Smooth muscle cell (in vitro differentiated cells): ENCODE measurements at regions not wholly inside any gene's neighbourhood (a gene's known extent, or its start where the extent isn't known, plus 50 kb on each side); places are given as distances from the start of the nearest gene placed in this dataset.
"Not testable (repeated sequence)": the region's sequence is repeated elsewhere in the genome, so short reads cannot be mapped to it uniquely, and the experiment has no call there.

ENCODE experiments used
- DNase-seq: peaks from one replicate; lab custom pipeline; 2025; ENCODE audit not compliant: unreplicated experiment; lab: John Stamatoyannopoulos, UW
- H2AFZ ChIP-seq: fragments of 200-600 bp; sonication (generic); 2 replicates; pipeline ENCODE4 v1.6.0; 2016; ENCODE audit warnings: antibody characterized with exemption, low read depth, mild to moderate bottlenecking
- H3F3A ChIP-seq: fragments of 200-600 bp; sonication (generic); 2 replicates; pipeline ENCODE4 v1.6.0; 2017; ENCODE audit warnings: antibody characterized with exemption, low read depth
- H3K27ac ChIP-seq: fragments of 200-600 bp; sonication (generic); 2 replicates; pipeline ENCODE4 v1.5.1; 2016; ENCODE audit warnings: low read depth, mild to moderate bottlenecking
- H3K27me3 ChIP-seq: fragments of 200-600 bp; sonication (generic); 2 replicates; pipeline ENCODE4 v1.6.1; 2016; ENCODE audit warnings: low read depth, mild to moderate bottlenecking
- H3K36me3 ChIP-seq: fragments of 200-600 bp; sonication (generic); 2 replicates; pipeline ENCODE4 v1.5.1; 2016; ENCODE audit warnings: low read depth
- H3K4me1 ChIP-seq: fragments of 200-600 bp; sonication (generic); 2 replicates; pipeline ENCODE4 v1.5.1; 2016; ENCODE audit warnings: low read depth
- H3K4me2 ChIP-seq: fragments of 200-600 bp; sonication (generic); 2 replicates; pipeline ENCODE4 v1.6.0; 2016; ENCODE audit warnings: mild to moderate bottlenecking
- H3K4me3 ChIP-seq: fragments of 200-600 bp; sonication (generic); 2 replicates; pipeline ENCODE4 v1.5.1; 2016; ENCODE audit warnings: mild to moderate bottlenecking
- H3K79me2 ChIP-seq: fragments of 200-600 bp; sonication (generic); 2 replicates; pipeline ENCODE4 v1.6.0; 2016; ENCODE audit warnings: low read depth, mild to moderate bottlenecking
- H3K9ac ChIP-seq: fragments of 200-600 bp; sonication (generic); 2 replicates; pipeline ENCODE4 v1.6.0; 2016; ENCODE audit warnings: low read depth
- H3K9me3 ChIP-seq: fragments of 200-600 bp; sonication (generic); replicated peaks from 2 replicates; pipeline ENCODE4 v1.5.1; 2016; ENCODE audit warnings: low read depth
- H4K20me1 ChIP-seq: fragments of 200-600 bp; sonication (generic); 2 replicates; pipeline ENCODE4 v1.6.0; 2016; ENCODE audit warnings: low read depth
- CTCF ChIP-seq: fragments of 200-600 bp; sonication (generic); IDR thresholded peaks from 2 replicates; pipeline ENCODE4 v1.5.1; 2017; ENCODE audit warnings: borderline replicate concordance, mild to moderate bottlenecking, antibody characterized with exemption; ENCODE audit not compliant: insufficient read depth, poor library complexity, severe bottlenecking
- WGBS: methylation state at CpG from one replicate; pipeline ENCODE4 v1.1.7; 2016; ENCODE audit warnings: low lambda C conversion rate; 5-methylcytosine and 5-hydroxymethylcytosine counted together

DNA sequence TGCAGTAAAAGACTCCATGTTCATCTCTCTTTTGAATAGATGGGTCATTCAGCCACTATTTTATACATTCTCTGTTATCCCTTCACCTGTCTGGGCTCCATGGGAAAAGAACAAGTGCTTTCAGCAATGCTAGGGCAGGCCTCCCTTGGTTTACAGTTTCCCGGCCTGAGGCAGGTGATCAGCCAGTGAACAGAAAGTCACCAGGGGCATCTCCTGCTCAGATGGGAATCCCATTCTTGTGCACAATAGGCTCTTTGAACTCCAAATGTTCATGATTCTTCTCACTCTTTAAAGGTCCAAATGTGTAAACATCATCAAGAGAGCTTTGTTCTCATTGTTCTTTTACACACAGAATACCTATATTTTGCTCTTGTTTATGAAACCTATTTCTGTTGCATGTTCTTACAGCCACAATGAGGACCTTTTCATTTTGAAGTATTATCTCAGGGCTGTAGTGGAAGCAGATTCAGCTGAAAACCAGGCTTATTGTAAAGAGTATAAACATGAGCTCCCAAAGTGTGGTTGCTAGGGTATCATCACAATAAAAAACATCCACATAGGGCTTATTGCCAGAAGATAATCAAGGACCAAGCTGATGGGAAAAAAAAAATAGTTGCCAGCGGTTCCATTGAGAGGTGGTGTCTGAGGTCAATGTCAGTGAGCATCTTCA, 267.1 kb upstream of the SGK1 start:
- Histone ChIP-seq H4K20me1 (no peaks in the 10 kb centered on the region), H3F3A (no peaks in the 10 kb centered on the region), H3K4me1 (peaks cover 3% of the 10 kb centered on the region), H3K4me2 (no peak overlapping the region), H3K27ac (no peak overlapping the region), H3K27me3 (no peaks in the 10 kb centered on the region), H2AFZ (no peak overlapping the region), H3K9me3 (no peaks in the 10 kb centered on the region), H3K36me3 (no peaks in the 10 kb centered on the region), H3K9ac (no peak overlapping the region), H3K79me2 (no peaks in the 10 kb centered on the region), H3K4me3 (no peak overlapping the region)
- DNase-seq: no peak
- TF ChIP-seq CTCF: no peak
- WGBS: 85% methylated on average over 2 of the region's 2 CpGs

DNA sequence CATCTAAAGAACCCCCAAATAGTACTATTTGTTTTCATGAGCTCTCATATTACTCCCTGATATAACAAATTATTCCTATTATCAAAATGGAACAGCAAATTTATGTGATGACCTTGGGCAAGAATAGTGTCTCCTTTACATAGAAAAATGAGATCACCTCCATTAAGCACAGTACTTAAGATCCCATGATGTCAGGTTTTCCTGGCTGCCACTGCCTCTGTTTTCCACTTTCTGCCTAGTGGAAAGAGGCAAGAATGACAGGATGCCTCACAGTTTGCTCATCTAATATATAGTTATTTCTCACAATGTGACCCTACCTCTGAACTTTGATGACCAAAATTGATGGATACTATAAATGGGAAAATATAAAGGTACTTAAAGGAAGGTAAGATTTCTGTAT, 260.1 kb upstream of the SGK1 start:
- H3K27me3 ChIP-seq: no peaks in the 10 kb centered on the region
- no peaks in the 10 kb centered on the region for H3K36me3 ChIP-seq
- H3K4me2 ChIP-seq: no peak overlapping the region
- H4K20me1 ChIP-seq: no peaks in the 10 kb centered on the region
- no peaks in the 10 kb centered on the region for H3K79me2 ChIP-seq
- no peaks in the 10 kb centered on the region for H3K4me1 ChIP-seq
- H2AFZ ChIP-seq: no peak overlapping the region
- no peaks in the 10 kb centered on the region for H3F3A ChIP-seq
- no peaks in the 10 kb centered on the region for H3K9me3 ChIP-seq
- H3K27ac ChIP-seq: no peak overlapping the region
- no peak overlapping the region for H3K9ac ChIP-seq
- DNase-seq: no peak
- TF ChIP-seq CTCF: peak; percentile 9
- H3K4me3 ChIP-seq: no peak overlapping the region

GRCh38 chr6:134575221-134575620, 257.3 kb upstream of the SGK1 start:
- no peak for DNase-seq
- WGBS: 76% methylated on average over 1 of the region's 1 CpG
- Histone ChIP-seq H2AFZ (no peak overlapping the region), H3K79me2 (no peaks in the 10 kb centered on the region), H3K27me3 (no peaks in the 10 kb centered on the region), H3K36me3 (no peaks in the 10 kb centered on the region), H3K4me2 (no peak overlapping the region), H3K27ac (no peak overlapping the region), H3F3A (no peaks in the 10 kb centered on the region), H4K20me1 (no peaks in the 10 kb centered on the region), H3K9ac (no peak overlapping the region), H3K4me3 (no peak overlapping the region), H3K4me1 (no peaks in the 10 kb centered on the region), H3K9me3 (no peaks in the 10 kb centered on the region)
- no peak for TF ChIP-seq CTCF

DNA sequence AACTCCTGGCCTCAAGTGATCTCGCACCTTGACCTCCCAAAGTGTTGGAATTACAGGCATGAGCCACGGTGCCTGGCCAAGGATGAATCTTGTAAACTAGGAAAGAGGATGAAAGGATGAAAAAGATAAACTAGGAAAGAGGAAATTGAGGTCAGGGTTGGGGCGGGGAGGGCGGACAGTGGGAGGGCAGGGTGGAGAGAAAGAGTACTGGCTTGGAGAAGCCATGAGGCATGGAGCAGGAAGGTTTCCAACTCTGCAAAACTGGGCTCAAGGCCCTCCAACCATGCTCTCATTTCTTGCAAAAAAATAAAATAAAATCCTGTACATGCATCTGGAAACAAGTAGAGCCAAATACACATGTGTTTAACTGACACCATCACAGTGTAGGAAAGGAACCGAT, 256.6 kb upstream of the SGK1 start:
- H3K9me3 ChIP-seq: no peaks in the 10 kb centered on the region
- no peaks in the 10 kb centered on the region for H3F3A ChIP-seq
- H3K36me3 ChIP-seq: no peaks in the 10 kb centered on the region
- no peaks in the 10 kb centered on the region for H3K27me3 ChIP-seq
- TF ChIP-seq CTCF: no peak
- H2AFZ ChIP-seq: no peak overlapping the region
- DNase-seq: no peak
- H3K4me2 ChIP-seq: no peak overlapping the region
- H4K20me1 ChIP-seq: no peaks in the 10 kb centered on the region
- WGBS: 94% methylated on average over 4 of the region's 5 CpGs
- no peak overlapping the region for H3K4me3 ChIP-seq
- no peak overlapping the region for H3K27ac ChIP-seq
- no peaks in the 10 kb centered on the region for H3K79me2 ChIP-seq
- H3K9ac ChIP-seq: no peak overlapping the region
- H3K4me1 ChIP-seq: no peaks in the 10 kb centered on the region

DNA sequence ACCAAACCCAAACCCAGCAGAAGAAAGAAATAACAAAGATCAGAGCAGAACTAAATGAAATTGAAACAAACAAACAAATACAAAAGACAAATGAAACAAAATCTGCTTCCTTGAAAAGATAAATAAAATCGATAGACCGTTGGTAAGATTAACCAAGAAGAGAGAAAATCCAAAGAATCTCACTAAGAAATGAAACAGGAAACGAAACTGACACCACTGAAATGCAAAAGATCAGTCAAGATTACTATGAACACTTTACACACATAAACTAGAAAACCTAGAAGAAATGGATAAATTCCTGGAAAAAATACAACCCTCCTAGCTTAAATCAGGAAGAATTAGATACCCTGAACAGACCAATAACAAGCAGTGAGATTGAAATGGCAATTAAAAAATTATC, 252.1 kb upstream of the SGK1 start:
- not testable (repeated sequence) for H3K27me3 ChIP-seq, H3K4me2 ChIP-seq, H3K27ac ChIP-seq, DNase-seq, H4K20me1 ChIP-seq, H3K4me1 ChIP-seq, H3K4me3 ChIP-seq, H3K9me3 ChIP-seq, H2AFZ ChIP-seq, H3K36me3 ChIP-seq, H3K79me2 ChIP-seq, H3F3A ChIP-seq, H3K9ac ChIP-seq
- WGBS: 75% methylated on average over 3 of the region's 3 CpGs
